IMR-90 (cell line): ENCODE measurements at regions not wholly inside any gene's neighbourhood (a gene's known extent, or its start where the extent isn't known, plus 50 kb on each side); places are given as distances from the start of the nearest gene placed in this dataset.

Experiments used
- MAZ ChIP-seq: IDR thresholded peaks from 2 replicates; pipeline ENCODE4 v1.6.1; 2012; ENCODE audit warnings: low read depth, mild to moderate bottlenecking, low read length, improper control_type of control experiment, moderate library complexity, borderline replicate concordance
- NFE2L2 ChIP-seq: fragments of 150-350 bp; IDR thresholded peaks from 2 replicates; pipeline ENCODE4 v1.6.1; 2016; ENCODE audit warnings: low read depth, mild to moderate bottlenecking, low read length
- POLR2A ChIP-seq: IDR thresholded peaks from 2 replicates; pipeline ENCODE4 v1.6.1; 2012; ENCODE audit warnings: mild to moderate bottlenecking, low read depth, low read length
- RFX5 ChIP-seq: IDR thresholded peaks from 2 replicates; pipeline ENCODE4 v1.8.0; 2012; ENCODE audit warnings: low read depth, mild to moderate bottlenecking, low read length, moderate library complexity
- SMC3 ChIP-seq: fragments of 150-350 bp; IDR thresholded peaks from 2 replicates; pipeline ENCODE4 v1.6.1; 2016; ENCODE audit warnings: low read depth, mild to moderate bottlenecking, antibody characterized with exemption, low read length, moderate library complexity
- TF ChIP-seq, protein P1 (sequence below): conservative IDR thresholded peaks from 2 replicates; pipeline ENCODE4 v1.5.1; 2012; ENCODE audit warnings: mild to moderate bottlenecking, low read depth, low read length, improper control_type of control experiment
- TF ChIP-seq, protein P2 (sequence below): fragments of 150-350 bp; IDR thresholded peaks from 2 replicates; pipeline ENCODE4 v1.6.1; 2016; ENCODE audit warnings: low read depth, mild to moderate bottlenecking, low read length, moderate library complexity, borderline replicate concordance

DNA sequence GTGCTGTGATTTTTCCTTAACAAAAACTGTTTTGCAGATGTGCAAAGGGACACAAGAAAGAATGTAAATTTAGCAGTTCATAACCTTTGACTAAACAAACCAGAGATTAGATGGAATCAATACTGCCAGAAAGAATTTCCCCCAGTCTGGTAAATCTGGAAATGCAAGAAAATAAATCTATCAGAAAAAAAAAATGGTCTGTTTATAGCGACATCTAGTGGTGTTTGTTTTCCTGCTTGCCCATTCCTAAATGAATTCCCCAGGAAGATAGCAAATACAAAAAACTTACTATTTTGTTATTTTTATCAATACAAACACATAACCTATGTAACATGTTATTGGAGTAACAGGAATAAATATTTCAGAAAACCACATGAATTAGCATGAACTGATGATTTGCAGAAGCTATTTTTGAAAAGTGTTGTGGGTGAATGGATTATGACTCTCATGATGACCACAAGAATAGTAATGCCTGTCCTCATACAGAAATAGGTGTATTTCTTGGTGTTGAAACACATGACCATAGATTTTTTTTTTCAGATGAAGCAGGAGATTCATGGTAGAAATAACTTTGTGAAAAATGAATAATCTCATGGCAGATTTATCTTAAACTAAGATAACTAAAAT, 1703.8 kb downstream of the MAT2B start:
- TF ChIP-seq SMC3 (peak; percentile 49), MAZ (no peak), POLR2A (no peak), NFE2L2 (no peak), RFX5 (no peak)
- TF ChIP-seq, protein P1, sequence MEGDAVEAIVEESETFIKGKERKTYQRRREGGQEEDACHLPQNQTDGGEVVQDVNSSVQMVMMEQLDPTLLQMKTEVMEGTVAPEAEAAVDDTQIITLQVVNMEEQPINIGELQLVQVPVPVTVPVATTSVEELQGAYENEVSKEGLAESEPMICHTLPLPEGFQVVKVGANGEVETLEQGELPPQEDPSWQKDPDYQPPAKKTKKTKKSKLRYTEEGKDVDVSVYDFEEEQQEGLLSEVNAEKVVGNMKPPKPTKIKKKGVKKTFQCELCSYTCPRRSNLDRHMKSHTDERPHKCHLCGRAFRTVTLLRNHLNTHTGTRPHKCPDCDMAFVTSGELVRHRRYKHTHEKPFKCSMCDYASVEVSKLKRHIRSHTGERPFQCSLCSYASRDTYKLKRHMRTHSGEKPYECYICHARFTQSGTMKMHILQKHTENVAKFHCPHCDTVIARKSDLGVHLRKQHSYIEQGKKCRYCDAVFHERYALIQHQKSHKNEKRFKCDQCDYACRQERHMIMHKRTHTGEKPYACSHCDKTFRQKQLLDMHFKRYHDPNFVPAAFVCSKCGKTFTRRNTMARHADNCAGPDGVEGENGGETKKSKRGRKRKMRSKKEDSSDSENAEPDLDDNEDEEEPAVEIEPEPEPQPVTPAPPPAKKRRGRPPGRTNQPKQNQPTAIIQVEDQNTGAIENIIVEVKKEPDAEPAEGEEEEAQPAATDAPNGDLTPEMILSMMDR = peak; percentile 61
- TF ChIP-seq, protein P2, sequence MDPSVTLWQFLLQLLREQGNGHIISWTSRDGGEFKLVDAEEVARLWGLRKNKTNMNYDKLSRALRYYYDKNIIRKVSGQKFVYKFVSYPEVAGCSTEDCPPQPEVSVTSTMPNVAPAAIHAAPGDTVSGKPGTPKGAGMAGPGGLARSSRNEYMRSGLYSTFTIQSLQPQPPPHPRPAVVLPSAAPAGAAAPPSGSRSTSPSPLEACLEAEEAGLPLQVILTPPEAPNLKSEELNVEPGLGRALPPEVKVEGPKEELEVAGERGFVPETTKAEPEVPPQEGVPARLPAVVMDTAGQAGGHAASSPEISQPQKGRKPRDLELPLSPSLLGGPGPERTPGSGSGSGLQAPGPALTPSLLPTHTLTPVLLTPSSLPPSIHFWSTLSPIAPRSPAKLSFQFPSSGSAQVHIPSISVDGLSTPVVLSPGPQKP = no peak
